Stimulated activated CD4-positive, alpha-beta T cell treated with anti-CD3 and anti-CD28 coated beads, Interleukin-4, amount 100 ng/mL, for 4 hours (primary cell): ENCODE measurements at regions not wholly inside any gene's neighbourhood (a gene's known extent, or its start where the extent isn't known, plus 50 kb on each side); places are given as distances from the start of the nearest gene placed in this dataset.

Source experiments
- DNase-seq, 2 experiments: peaks; one replicate each; pipeline ENCODE4 v3.0.0-alpha.2; 2020

DNA sequence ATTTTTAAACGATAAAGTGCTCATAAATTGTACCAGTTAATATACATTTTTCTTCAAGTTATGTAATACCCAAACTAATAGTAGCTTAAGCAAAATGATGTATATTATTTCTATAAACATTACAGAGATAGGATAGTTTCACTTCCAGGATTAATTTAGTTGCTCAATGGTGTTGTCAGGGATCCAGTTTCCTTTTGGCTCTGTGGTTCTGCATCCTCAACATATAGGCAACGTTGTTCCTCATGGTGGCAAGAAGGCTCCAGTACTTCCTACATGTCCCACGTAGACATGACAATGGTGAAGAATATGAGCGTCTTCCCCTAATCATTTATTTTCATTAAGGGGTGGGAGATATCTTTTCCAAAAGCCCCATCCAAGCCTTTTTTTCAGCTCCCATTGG, 60.7 kb upstream of the DCD start:
- DNase-seq, result no peak

DNA sequence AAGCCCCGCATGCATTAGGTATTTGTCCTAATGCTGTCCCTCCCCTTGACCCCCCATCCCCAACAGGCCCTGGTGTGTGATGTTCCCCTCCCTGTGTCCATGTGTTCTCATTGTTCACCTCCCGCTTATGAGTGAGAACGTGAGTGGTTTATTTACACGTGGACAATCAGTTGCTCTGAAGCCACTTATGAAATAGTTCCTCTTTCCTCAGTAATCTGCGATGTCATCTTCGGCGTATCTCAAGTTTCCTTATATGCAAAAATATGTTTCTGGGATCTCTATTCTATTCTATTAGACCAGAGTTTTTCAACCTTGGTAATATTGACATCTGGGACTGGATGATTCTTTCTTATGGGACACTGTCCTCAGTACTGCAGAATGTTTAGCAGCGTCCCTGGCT, 56.0 kb upstream of the DCD start:
- no peak for DNase-seq

DNA sequence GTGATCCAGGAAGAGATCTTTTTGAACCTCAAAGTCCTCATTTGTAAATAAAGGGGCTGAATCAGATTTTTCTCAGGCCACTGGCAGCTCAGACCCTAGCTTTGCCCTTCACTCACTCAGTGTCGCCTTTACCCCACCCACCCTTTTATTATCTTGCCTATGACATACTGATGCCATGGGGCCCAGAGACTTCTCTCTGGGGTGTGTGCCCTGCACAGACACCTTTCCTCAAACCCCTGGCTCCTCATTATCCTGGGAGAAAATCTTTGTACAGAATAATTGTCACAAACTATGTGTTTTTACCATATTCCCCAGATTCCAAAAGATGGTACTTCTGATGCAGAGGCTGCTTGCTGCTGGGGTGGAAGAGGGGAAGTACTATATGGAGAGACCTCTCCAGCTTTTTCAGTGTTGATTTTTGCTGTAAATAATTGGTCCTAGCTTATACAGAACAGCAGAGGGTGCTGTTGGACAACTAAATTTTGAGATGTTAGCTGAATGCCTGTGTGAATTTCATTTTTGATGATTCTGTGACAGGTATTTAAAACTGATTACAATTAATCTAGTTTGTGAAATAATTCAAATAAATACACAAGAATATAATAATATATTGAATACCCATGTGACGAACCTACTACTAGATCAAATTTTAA, 53.9 kb upstream of the DCD start:
- DNase-seq, result no peak

DNA sequence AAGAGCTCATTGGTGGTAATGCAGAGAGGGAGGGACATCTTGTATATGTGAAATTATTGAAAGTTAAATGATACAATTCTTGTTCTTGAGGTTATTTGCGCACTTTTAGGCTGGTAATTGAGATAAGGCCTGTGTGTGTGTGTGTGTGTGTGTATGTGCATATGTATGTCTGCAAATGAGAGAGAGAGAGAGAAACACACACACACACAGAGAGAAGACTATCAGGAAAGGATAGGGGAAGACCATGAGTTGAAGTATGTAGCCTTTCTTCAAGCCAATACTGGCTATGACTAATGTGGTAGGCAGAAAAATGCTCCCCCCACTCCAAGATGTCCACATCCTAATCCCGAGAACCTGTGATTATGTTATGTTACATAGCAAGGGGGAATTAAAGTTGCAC, 52.7 kb upstream of the DCD start:
- DNase-seq, result no peak

DNA sequence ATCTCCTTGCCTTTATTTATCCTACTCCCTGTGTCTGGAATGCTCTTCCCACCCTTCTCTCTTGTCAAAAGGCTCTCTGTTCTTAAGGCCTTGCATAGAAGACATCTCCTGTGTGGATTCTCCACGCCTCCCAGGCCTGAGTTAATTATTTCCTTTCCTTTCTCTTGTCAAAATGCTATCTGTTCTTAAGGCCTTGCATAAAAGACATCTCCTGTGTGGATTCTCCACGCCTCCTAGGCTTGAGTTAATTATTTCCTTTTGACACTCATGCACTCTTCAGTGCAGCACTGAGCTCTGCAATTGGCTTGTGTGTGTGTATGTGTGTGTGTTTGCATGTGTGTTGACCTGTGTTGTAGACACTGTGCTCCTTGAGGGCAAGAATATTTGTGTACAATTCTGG, 52.1 kb upstream of the DCD start:
- DNase-seq, result no peak
